ENCODE measurements at regions not wholly inside any gene's neighbourhood (a gene's known extent, or its start where the extent isn't known, plus 50 kb on each side); places are given as distances from the start of the nearest gene placed in this dataset.

- no peak for DNase-seq (ENCODE audit: low read depth)
- TF ChIP-seq, protein P1, sequence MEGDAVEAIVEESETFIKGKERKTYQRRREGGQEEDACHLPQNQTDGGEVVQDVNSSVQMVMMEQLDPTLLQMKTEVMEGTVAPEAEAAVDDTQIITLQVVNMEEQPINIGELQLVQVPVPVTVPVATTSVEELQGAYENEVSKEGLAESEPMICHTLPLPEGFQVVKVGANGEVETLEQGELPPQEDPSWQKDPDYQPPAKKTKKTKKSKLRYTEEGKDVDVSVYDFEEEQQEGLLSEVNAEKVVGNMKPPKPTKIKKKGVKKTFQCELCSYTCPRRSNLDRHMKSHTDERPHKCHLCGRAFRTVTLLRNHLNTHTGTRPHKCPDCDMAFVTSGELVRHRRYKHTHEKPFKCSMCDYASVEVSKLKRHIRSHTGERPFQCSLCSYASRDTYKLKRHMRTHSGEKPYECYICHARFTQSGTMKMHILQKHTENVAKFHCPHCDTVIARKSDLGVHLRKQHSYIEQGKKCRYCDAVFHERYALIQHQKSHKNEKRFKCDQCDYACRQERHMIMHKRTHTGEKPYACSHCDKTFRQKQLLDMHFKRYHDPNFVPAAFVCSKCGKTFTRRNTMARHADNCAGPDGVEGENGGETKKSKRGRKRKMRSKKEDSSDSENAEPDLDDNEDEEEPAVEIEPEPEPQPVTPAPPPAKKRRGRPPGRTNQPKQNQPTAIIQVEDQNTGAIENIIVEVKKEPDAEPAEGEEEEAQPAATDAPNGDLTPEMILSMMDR (IDR thresholded peaks at IDR 0.05; ENCODE audit: control insufficient read depth, extremely low read depth, insufficient read depth): no peak
- H3K4me3 ChIP-seq (ENCODE audit: low read depth, low read length): no peak overlapping the region
These were observed 71.7 kb upstream of the TMPRSS2 start for GRCh38 chr21:41579692-41580091.

DNA sequence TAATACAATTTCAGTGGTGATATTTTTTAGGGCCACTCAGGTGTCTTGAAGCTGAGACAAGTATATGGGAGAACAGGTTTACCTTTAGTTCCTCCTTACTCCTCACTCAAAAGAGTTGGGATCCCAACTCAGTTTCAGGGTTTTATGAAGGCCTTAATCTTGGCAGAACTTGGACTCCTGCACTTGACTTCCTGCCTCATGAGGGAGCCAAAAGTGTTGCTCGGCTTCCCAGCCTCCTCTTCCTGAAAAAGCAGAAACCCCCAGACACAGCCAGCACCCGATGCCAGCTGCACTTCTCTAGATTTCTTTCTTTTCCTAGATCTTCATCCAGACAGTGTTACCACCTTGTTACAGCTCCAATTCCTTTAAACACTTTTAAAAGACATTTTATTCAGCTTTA lies 70.8 kb upstream of the TMPRSS2 start:
- DNase-seq (ENCODE audit: low read depth): no peak
- no peak overlapping the region for H3K4me3 ChIP-seq (ENCODE audit: low read depth, low read length)
- TF ChIP-seq, protein P1 (IDR thresholded peaks at IDR 0.05; ENCODE audit: control insufficient read depth, extremely low read depth, insufficient read depth): no peak

DNA sequence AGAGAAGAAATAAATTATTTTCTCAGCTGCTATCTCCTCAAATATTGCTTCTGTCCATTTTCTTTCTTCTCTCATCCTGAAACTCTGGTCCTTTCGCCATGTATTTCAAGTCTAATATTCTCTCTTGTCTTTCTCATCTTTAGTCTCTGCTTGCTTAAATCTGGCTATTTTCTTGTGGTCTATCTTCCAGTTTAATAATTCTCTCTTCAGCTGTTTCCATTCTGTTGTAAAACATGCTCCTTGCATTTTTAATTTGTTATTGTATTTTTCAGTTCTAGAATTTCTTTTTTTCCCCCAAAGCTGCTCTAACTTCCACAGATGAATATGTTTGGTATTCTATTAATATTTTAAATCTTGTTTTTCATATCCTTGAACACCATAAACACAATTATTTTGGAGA lies 70.1 kb upstream of the TMPRSS2 start:
- TF ChIP-seq, protein P1 (IDR thresholded peaks at IDR 0.05; ENCODE audit: control insufficient read depth, extremely low read depth, insufficient read depth): no peak

GRCh38 chr21:41576013-41576615 lies 68.2 kb upstream of the TMPRSS2 start:
- DNase-seq (ENCODE audit: low read depth): no peak
- TF ChIP-seq, protein P1 (IDR thresholded peaks at IDR 0.05; ENCODE audit: control insufficient read depth, extremely low read depth, insufficient read depth): no peak
- H3K4me3 ChIP-seq (ENCODE audit: low read depth, low read length): no peak overlapping the region

More for the DNA sequence above, 70.1 kb upstream of the TMPRSS2 start:
- H3K4me3 ChIP-seq (ENCODE audit: low read depth, low read length): no peak overlapping the region
- no peak for DNase-seq (ENCODE audit: low read depth)

GRCh38 chr21:41573902-41574690 lies 66.1 kb upstream of the TMPRSS2 start:
- H3K4me3 ChIP-seq (ENCODE audit: low read depth, low read length): no peak overlapping the region
- TF ChIP-seq, protein P1 (IDR thresholded peaks at IDR 0.05; ENCODE audit: control insufficient read depth, extremely low read depth, insufficient read depth): no peak
- DNase-seq (ENCODE audit: low read depth): no peak

DNA sequence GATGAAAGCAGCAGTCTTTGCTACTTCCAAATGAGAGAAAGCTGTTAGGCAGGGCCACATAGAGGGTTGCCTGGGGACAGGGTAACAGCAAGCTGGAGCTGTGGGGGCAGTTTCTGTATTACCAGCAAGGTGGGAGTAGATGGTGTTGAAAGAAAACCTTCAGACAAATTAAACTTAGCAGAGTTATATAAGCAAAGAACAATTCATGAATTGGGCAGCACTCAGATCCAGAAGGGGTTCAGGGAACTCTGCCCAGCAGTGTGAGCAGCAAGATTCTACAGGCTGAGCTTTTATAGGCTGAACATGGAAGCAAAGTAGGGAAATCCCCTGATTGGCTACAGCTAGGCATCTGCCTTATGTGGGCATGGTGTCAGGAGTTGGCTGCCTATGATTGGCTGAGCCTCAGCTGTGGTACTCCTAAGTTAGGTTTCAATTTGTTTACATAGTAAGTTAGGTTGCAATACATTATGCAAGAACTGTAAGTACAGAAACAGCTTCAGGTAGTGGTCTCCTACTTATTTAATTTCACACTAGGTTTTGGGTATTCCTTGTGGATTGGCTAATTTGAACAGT lies 64.1 kb upstream of the TMPRSS2 start:
- no peak for DNase-seq (ENCODE audit: low read depth)
- TF ChIP-seq, protein P1 (IDR thresholded peaks at IDR 0.05; ENCODE audit: control insufficient read depth, extremely low read depth, insufficient read depth): no peak
- H3K4me3 ChIP-seq (ENCODE audit: low read depth, low read length): no peak overlapping the region

Data from LNCaP clone FGC (cell line).